Inferior parietal cortex (tissue), 1 donor: ENCODE measurements at regions not wholly inside any gene's neighbourhood (a gene's known extent, or its start where the extent isn't known, plus 50 kb on each side); places are given as distances from the start of the nearest gene placed in this dataset.
A peak's percentile ranks its signal among the peaks of the same experiment; 100 is the strongest.
"Not testable (repeated sequence)": the region's sequence is repeated elsewhere in the genome, so short reads cannot be mapped to it uniquely, and the experiment has no call there.

Experiments used
- DNase-seq: peaks from one replicate; pipeline ENCODE4 v3.0.0-alpha.2; 2016; ENCODE audit errors: extremely low spot score

DNA sequence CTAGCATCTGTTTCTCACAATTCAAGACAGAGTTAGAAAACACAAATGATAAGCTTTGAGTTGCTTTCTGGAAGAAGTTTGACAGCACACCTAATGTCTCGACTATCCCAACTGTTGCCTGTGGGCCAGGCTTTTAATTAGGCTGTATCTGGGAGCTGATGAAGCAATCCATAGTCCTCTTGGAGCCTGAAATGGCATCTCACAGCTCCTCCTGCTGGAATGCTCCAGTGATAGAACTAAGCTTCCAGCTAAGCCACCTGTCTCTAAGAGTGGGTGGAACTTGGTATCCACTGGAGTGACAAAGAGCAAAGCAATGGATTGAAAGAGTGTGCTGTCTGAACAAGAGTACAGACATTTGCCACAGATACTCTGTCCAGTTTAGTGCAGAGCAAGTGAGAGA, 605.3 kb upstream of the NR5A2 start:
- DNase-seq: no peak

GRCh38 chr1:199447906-199448305, 579.6 kb upstream of the NR5A2 start:
- no peak for DNase-seq

DNA sequence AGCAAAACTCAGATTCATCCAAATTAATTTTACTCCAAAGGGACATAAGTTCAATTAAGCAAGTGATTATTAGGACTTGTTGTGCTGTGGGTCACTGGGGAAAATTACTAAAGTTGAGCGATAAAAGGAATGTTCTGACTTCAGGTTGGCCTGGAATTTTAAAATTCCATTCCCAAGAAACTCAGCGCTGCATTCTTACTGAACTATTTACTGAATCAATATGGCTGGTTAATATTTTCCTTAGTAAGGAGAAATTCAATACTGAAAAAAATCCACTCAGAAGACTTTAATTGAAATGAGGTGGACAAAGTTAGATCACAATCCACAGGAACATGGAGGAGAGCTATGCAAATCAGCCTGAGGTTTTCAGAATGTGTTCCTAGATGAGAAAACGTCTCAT, 578.9 kb upstream of the NR5A2 start:
- DNase-seq: no peak

GRCh38 chr1:199449221-199449620, 578.3 kb upstream of the NR5A2 start:
- no peak for DNase-seq

DNA sequence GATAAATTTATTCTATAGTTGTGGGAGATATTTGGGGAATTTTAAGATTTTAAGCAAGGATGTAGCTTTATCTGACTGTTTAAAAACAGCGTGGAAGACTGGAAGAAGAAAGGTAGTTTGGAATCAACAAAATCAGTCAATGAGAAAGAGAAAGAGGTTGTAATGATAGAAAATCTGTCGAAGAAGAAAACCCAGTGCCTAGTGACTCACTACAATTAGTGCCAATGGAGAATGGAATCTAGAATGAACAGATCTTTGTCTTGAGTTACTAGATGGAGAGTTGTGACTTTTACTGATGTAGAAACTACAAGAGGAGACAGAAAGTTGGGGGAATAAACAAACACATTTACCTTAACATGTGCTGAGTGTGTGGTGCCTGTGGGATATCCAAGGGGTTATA, 577.8 kb upstream of the NR5A2 start:
- no peak for DNase-seq

GRCh38 chr1:199452627-199453026, 574.9 kb upstream of the NR5A2 start:
- DNase-seq: no peak

GRCh38 chr1:199453723-199454122, 573.8 kb upstream of the NR5A2 start:
- no peak for DNase-seq

DNA sequence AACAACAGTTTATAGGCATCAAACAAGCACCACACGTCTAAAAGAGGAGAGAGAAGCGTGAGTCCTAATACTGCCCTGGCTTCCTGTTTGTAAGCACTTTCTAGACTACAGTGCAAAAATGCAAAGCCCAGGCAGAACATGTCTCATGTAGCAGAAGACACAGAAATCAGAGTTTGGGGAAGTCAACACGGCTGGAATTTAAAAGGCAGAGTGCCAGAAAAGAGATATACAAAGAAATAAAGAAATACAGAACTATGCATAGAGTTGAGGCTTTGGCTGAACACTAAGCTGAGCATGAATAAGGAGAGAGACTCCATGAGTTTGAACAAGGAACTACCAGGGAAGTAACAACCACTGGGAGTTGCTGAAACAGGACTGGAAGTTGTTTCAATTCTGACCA, 566.6 kb upstream of the NR5A2 start:
- no peak for DNase-seq

DNA sequence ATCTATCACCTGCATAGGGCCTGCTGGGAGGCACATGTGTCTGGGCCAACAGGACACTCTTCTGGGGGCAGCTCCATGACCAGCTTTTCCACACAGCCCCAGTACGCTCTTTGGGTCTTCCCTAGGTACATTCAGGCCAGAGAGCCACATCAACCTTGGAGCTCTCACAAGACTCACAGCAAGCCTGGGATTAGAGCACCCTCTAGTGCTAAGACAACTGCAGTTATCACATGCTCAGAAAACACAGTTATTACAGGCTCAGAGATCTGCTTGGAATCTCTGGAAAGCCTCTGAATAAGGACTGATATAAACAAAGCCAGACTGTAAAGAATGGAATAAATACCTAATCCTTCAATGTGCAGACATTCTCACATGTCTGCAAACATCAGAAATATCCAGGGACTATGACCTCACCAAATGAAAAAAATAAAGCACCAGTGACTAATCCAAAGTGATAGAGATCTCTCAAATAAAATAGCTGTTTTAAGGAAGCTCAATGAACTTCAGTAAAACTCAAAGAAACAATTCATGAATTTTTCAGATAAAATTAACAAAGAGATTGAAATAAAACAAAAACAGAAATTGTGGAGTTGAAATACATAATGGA, 563.9 kb upstream of the NR5A2 start:
- DNase-seq: no peak

DNA sequence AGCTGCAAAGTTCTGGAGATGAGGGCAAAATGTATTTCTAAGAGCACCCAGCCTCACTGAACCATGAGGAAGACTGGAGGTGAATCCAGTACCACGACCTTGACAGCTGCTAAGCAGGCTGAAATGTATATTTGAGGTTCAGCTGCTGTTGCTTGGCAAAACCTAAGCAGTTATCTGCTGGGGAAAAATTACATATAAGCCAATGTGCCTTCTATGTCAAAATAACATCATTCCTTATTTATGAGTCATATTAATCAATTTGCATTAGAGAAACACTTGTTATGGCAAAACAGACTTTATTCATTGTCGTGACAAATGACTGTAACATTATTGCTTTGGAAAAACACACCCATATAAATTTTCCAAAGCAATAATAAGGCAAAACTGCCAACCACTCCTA, 560.5 kb upstream of the NR5A2 start:
- DNase-seq: no peak

GRCh38 chr1:199472018-199472417, 555.5 kb upstream of the NR5A2 start:
- no peak for DNase-seq

GRCh38 chr1:199472978-199473377, 554.5 kb upstream of the NR5A2 start:
- DNase-seq: peak; percentile 17

GRCh38 chr1:199474738-199475137, 552.8 kb upstream of the NR5A2 start:
- DNase-seq: no peak

DNA sequence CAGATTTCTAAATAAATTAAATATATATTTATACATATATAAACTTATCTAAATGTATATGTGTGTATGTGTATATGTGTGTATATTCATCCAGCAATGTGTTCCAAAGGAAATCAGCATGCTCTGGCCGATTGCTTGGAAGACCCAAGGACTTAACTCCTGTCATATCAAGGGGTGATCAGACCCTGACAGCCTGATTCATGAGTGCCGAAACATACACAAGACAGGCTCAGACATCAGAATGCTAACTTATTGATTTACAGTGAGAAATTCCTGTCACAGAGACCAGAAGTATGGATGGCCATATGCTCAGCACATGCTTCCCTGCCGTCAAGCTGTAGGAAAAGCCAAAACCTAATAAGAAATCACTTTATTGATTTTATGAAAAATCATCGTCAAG, 545.1 kb upstream of the NR5A2 start:
- DNase-seq: no peak

GRCh38 chr1:199489594-199489993, 537.9 kb upstream of the NR5A2 start:
- no peak for DNase-seq

DNA sequence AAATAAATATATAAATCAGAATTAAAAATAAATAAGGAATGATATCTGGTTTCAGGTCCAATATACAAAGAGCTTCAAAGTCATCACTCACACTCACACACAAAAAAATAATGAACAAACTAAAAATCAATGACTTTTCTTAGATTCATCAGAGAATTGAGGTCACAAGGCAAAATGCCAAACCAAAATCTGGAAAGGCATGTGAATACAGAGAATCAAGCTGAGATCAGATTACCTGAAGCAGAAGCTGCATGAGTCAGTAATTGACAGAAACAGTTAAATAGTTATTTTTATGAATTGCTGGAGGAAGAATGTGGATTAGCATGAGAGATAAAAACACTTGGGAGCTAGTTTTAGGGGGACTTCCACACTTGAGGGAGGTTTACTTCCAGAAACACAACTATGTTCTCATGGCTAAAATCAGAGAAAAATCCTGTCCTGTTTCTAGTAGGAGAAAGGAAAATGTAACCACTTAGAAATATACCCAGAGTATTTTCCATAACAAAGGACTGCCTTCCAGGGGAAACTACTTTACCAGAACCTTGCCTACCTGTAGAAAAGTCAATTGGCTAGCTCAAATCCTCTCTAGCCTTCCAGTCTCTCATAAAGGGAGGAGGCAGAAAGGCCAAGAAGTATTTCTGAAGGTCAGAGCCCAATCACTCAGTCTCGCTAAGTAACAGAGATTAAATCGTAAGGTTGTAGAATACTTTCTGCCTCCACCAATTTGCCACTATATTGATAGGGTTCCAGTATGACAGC, 536.6 kb upstream of the NR5A2 start:
- DNase-seq: no peak

GRCh38 chr1:199495432-199495831, 532.1 kb upstream of the NR5A2 start:
- no peak for DNase-seq

- not testable (repeated sequence) for DNase-seq
These were observed 528.7 kb upstream of the NR5A2 start for GRCh38 chr1:199498802-199499201.

GRCh38 chr1:199508072-199508471, 519.4 kb upstream of the NR5A2 start:
- DNase-seq: no peak

GRCh38 chr1:199508653-199509052, 518.9 kb upstream of the NR5A2 start:
- DNase-seq: no peak

- DNase-seq: no peak
These were observed 518.1 kb upstream of the NR5A2 start for GRCh38 chr1:199509456-199509855.

DNA sequence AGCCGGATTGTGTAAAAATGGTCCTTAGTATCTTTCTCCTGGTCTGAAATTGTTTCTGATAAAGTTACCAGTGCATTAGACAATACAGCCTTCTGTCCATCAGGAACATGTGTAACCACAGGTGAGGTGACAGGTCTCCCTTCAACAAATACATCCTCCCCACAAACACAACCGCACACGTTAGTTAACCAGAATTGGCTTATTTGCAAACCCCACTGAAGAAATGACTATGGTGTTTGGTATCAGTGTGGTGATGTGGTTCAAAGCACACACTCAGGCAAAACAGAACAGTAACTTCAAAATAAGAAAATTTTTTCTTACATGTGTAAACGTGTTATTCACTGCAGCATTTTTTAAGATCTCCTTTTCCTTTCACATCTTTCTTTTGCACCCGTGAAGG, 517.2 kb upstream of the NR5A2 start:
- DNase-seq: no peak

GRCh38 chr1:199512037-199512710, 515.3 kb upstream of the NR5A2 start:
- no peak for DNase-seq
